HG02798 (cell line): ENCODE measurements at regions not wholly inside any gene's neighbourhood (a gene's known extent, or its start where the extent isn't known, plus 50 kb on each side); places are given as distances from the start of the nearest gene placed in this dataset.

Source experiments
- ATAC-seq: cut with Tn5 transposase; IDR thresholded peaks from one replicate; pipeline ENCODE4 v1.9.1; 2021; ENCODE audit warnings: mild to moderate bottlenecking; ENCODE audit not compliant: unreplicated experiment, poor library complexity

- no peak for ATAC-seq
These were observed 375.6 kb upstream of the NUDT12 start for GRCh38 chr5:103938146-103938695.

GRCh38 chr5:103929338-103930013 lies 366.9 kb upstream of the NUDT12 start:
- peak; percentile 56 for ATAC-seq

- ATAC-seq, result no peak
These were observed 365.1 kb upstream of the NUDT12 start for GRCh38 chr5:103927739-103928138.

GRCh38 chr5:103923616-103924168 lies 361.1 kb upstream of the NUDT12 start:
- ATAC-seq, result no peak

GRCh38 chr5:103919506-103919905 lies 356.9 kb upstream of the NUDT12 start:
- no peak for ATAC-seq

GRCh38 chr5:103918668-103919367 lies 356.2 kb upstream of the NUDT12 start:
- no peak for ATAC-seq

- no peak for ATAC-seq
These were observed 352.5 kb upstream of the NUDT12 start for GRCh38 chr5:103915081-103915480.

- no peak for ATAC-seq
These were observed 348.2 kb upstream of the NUDT12 start for GRCh38 chr5:103910786-103911185.

GRCh38 chr5:103910011-103910410 lies 347.4 kb upstream of the NUDT12 start:
- no peak for ATAC-seq

- no peak for ATAC-seq
These were observed 346.8 kb upstream of the NUDT12 start for GRCh38 chr5:103909391-103909790.

GRCh38 chr5:103908336-103909080 lies 345.9 kb upstream of the NUDT12 start:
- no peak for ATAC-seq

- ATAC-seq, result no peak
These were observed 344.4 kb upstream of the NUDT12 start for GRCh38 chr5:103907001-103907400.

- ATAC-seq, result no peak
These were observed 342.1 kb upstream of the NUDT12 start for GRCh38 chr5:103904651-103905050.

GRCh38 chr5:103902893-103903292 lies 340.3 kb upstream of the NUDT12 start:
- no peak for ATAC-seq

- ATAC-seq, result no peak
These were observed 339.3 kb upstream of the NUDT12 start for GRCh38 chr5:103901885-103902284.

- no peak for ATAC-seq
These were observed 334.0 kb upstream of the NUDT12 start for GRCh38 chr5:103896593-103896992.

- ATAC-seq, result no peak
These were observed 333.1 kb upstream of the NUDT12 start for GRCh38 chr5:103895738-103896137.

GRCh38 chr5:103894882-103895281 lies 332.3 kb upstream of the NUDT12 start:
- ATAC-seq, result no peak

- ATAC-seq, result no peak
These were observed 328.6 kb upstream of the NUDT12 start for GRCh38 chr5:103891151-103891550.

- no peak for ATAC-seq
These were observed 327.7 kb upstream of the NUDT12 start for GRCh38 chr5:103890313-103890712.
